ENCODE measurements at regions not wholly inside any gene's neighbourhood (a gene's known extent, or its start where the extent isn't known, plus 50 kb on each side); places are given as distances from the start of the nearest gene placed in this dataset.
"Not testable (repeated sequence)": the region's sequence is repeated elsewhere in the genome, so short reads cannot be mapped to it uniquely, and the experiment has no call there.

DNA sequence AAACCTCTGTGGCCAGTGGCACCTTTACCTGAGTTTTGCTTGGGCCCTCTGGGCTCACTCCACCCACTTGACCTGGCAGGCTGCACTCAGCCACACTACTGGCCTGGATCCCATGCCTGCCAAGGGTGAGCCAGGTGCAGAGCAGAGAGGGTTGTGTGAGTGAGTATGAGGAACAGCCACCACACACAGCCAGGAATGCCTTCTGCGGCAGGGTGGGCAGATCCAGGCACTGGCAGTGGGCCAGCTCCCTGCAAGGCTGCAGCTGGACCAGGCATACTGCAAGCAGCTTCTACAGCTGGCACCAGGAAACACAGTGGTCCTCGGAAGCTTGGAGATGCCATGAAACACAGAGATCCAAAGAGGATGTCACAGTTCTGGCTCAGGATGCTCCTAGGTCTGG is 570.1 kb upstream of the ACTRT1 start:
- H3K4me3 ChIP-seq (ENCODE audit: low read depth, low read length) = no peak overlapping the region
- TF ChIP-seq, protein P1, sequence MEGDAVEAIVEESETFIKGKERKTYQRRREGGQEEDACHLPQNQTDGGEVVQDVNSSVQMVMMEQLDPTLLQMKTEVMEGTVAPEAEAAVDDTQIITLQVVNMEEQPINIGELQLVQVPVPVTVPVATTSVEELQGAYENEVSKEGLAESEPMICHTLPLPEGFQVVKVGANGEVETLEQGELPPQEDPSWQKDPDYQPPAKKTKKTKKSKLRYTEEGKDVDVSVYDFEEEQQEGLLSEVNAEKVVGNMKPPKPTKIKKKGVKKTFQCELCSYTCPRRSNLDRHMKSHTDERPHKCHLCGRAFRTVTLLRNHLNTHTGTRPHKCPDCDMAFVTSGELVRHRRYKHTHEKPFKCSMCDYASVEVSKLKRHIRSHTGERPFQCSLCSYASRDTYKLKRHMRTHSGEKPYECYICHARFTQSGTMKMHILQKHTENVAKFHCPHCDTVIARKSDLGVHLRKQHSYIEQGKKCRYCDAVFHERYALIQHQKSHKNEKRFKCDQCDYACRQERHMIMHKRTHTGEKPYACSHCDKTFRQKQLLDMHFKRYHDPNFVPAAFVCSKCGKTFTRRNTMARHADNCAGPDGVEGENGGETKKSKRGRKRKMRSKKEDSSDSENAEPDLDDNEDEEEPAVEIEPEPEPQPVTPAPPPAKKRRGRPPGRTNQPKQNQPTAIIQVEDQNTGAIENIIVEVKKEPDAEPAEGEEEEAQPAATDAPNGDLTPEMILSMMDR (IDR thresholded peaks at IDR 0.05; ENCODE audit: borderline replicate concordance, insufficient read depth, low read depth, low read length) = no peak

DNA sequence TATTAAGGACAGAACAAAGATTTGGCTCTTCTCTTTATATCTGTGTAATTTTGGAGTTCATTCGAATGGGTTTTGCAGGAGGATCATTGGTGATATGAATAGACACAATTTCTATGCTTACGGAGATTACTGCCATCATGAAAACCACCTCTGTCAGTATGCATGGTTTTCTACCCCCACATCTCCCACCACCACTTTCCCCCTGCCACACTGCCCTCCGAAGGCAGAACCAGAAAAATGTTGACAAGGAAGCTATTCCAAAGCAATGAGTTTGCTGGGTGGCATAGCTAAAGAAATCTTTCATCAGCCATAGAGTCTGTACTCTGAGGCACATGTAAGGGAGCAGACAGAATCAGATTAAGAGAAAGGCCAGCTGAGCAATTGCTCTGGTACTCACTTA is 567.3 kb upstream of the ACTRT1 start:
- TF ChIP-seq, protein P1 (IDR thresholded peaks at IDR 0.05; ENCODE audit: borderline replicate concordance, insufficient read depth, low read depth, low read length) = no peak
- no peak overlapping the region for H3K4me3 ChIP-seq (ENCODE audit: low read depth, low read length)

- TF ChIP-seq, protein P1 (IDR thresholded peaks at IDR 0.05; ENCODE audit: borderline replicate concordance, insufficient read depth, low read depth, low read length) = no peak
These were observed 564.7 kb upstream of the ACTRT1 start for GRCh38 chrX:128616933-128617332.

GRCh38 chrX:128606817-128607216 is 554.6 kb upstream of the ACTRT1 start:
- H3K4me3 ChIP-seq (ENCODE audit: low read depth, low read length) = not testable (repeated sequence)

More at GRCh38 chrX:128616933-128617332, 564.7 kb upstream of the ACTRT1 start:
- no peak overlapping the region for H3K4me3 ChIP-seq (ENCODE audit: low read depth, low read length)

DNA sequence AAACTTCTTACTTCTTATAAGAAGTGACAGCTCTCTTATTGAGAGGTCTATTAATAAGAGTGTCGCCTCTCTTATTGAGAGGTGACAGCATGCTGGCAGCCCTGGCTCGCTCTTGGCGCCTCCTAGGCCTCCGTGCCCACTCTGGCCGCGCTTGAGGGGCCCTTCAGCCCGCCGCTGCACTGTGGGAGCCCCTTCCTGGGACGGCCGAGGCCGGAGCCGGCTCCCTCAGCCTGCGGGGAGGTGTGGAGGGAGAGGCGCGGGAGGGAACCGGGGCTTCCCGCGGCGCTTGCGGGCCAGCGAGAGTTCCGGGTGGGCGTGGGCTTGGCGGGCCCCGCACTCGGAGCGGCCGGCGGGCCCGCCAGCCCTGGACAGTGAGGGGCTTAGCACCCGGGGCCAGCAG is 554.2 kb upstream of the ACTRT1 start:
- H3K4me3 ChIP-seq (ENCODE audit: low read depth, low read length) = not testable (repeated sequence)

DNA sequence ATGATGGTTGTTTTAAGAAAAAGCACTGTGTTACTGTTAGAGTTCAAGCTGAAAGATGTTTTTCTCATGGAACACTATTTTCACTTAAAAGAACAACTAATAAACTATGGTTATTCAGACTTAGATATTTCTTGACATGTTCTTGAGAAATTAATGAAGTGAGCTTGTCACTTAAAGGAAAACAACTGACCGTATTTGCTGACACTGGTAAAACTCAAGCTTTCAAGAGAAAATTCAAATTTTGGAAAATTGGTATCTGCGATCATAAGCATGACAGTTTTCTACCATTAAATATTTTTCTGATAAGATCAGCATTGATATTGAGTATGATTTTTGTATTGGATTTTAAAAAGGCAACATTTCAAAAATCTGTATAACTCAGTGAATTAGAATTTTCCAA is 549.5 kb upstream of the ACTRT1 start:
- H3K4me3 ChIP-seq (ENCODE audit: low read depth, low read length) = no peak overlapping the region
- TF ChIP-seq, protein P1 (IDR thresholded peaks at IDR 0.05; ENCODE audit: borderline replicate concordance, insufficient read depth, low read depth, low read length) = no peak

DNA sequence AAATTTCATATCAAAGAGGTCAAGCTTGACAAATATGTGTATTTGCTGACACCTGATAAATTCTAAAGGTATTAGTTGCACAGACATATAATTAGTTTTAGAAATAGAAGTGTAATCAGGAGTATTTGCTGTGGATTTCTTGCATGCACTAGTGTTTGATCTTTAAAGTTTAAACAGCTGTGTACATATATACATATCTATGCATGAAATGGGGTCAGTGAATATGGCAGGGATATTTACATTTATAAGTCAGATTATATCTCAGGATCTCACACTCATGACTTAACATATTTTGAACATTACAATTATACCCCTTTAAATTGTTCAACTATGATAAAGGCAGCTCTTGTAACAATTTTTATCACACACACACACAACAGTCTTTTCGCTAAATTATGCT is 547.4 kb upstream of the ACTRT1 start:
- TF ChIP-seq, protein P1 (IDR thresholded peaks at IDR 0.05; ENCODE audit: borderline replicate concordance, insufficient read depth, low read depth, low read length) = no peak
- H3K4me3 ChIP-seq (ENCODE audit: low read depth, low read length) = no peak overlapping the region

- TF ChIP-seq, protein P1 (IDR thresholded peaks at IDR 0.05; ENCODE audit: borderline replicate concordance, insufficient read depth, low read depth, low read length) = no peak
- no peak overlapping the region for H3K4me3 ChIP-seq (ENCODE audit: low read depth, low read length)
These were observed 529.8 kb upstream of the ACTRT1 start for GRCh38 chrX:128582036-128582435.
